Brain pericyte (primary cell): ENCODE measurements at regions not wholly inside any gene's neighbourhood (a gene's known extent, or its start where the extent isn't known, plus 50 kb on each side); places are given as distances from the start of the nearest gene placed in this dataset.

ENCODE experiments used
- DNase-seq: peaks from one replicate; pipeline ENCODE4 v3.0.0-alpha.2; 2012; ENCODE audit warnings: low read depth, low spot score

GRCh38 chr20:23205611-23206041 lies 119.5 kb upstream of the CD93 start:
- DNase-seq: no peak

GRCh38 chr20:23205211-23205610 lies 119.1 kb upstream of the CD93 start:
- no peak for DNase-seq

GRCh38 chr20:23203951-23204730 lies 118.0 kb upstream of the CD93 start:
- no peak for DNase-seq

GRCh38 chr20:23203310-23203709 lies 117.2 kb upstream of the CD93 start:
- no peak for DNase-seq

- no peak for DNase-seq
Measured at GRCh38 chr20:23201658-23202057, 115.5 kb upstream of the CD93 start.

GRCh38 chr20:23200914-23201313 lies 114.8 kb upstream of the CD93 start:
- no peak for DNase-seq

GRCh38 chr20:23200413-23200812 lies 114.3 kb upstream of the CD93 start:
- DNase-seq: no peak

- DNase-seq: no peak
Measured at GRCh38 chr20:23199356-23199755, 113.2 kb upstream of the CD93 start.

GRCh38 chr20:23198815-23199214 lies 112.7 kb upstream of the CD93 start:
- DNase-seq: no peak

GRCh38 chr20:23197836-23198235 lies 111.7 kb upstream of the CD93 start:
- DNase-seq: no peak

GRCh38 chr20:23195636-23196035 lies 109.5 kb upstream of the CD93 start:
- no peak for DNase-seq

- no peak for DNase-seq
Measured at GRCh38 chr20:23193801-23194384, 107.8 kb upstream of the CD93 start.

- DNase-seq: no peak
Measured at GRCh38 chr20:23192469-23192868, 106.3 kb upstream of the CD93 start.

- DNase-seq: no peak
Measured at GRCh38 chr20:23190557-23190956, 104.4 kb upstream of the CD93 start.

- DNase-seq: no peak
Measured at GRCh38 chr20:23189854-23190253, 103.7 kb upstream of the CD93 start.

- DNase-seq: no peak
Measured at GRCh38 chr20:23189341-23189740, 103.2 kb upstream of the CD93 start.

GRCh38 chr20:23188377-23189169 lies 102.4 kb upstream of the CD93 start:
- DNase-seq: no peak

GRCh38 chr20:23187751-23188150 lies 101.6 kb upstream of the CD93 start:
- no peak for DNase-seq

- no peak for DNase-seq
Measured at GRCh38 chr20:23186808-23187207, 100.7 kb upstream of the CD93 start.

GRCh38 chr20:23180451-23180921 lies 94.4 kb upstream of the CD93 start:
- DNase-seq: peak; percentile 80

- DNase-seq: no peak
Measured at GRCh38 chr20:23179766-23180403, 93.8 kb upstream of the CD93 start.

GRCh38 chr20:23178806-23179205 lies 92.7 kb upstream of the CD93 start:
- DNase-seq: no peak
